ENCODE measurements at regions not wholly inside any gene's neighbourhood (a gene's known extent, or its start where the extent isn't known, plus 50 kb on each side); places are given as distances from the start of the nearest gene placed in this dataset.

- Mint-ChIP-seq H3K27me3 (ENCODE audit: insufficient read depth) (no peaks in the 10 kb centered on the region), H3K4me3 (no peak overlapping the region), H3K36me3 (ENCODE audit: low read depth) (peaks cover 2% of the 10 kb centered on the region), H3K4me1 (peaks cover 3% of the 10 kb centered on the region), H3K27ac (no peak overlapping the region), H3K9me3 (peaks cover 64% of the 10 kb centered on the region)
- Histone ChIP-seq H3K9me3 (ENCODE audit: control insufficient read depth, low read length) (peaks cover 55% of the 10 kb centered on the region), H3K27me3 (ENCODE audit: control insufficient read depth, insufficient read depth, low read length, poor library complexity, severe bottlenecking) (no peaks in the 10 kb centered on the region), H3K9ac (ENCODE audit: extremely low read depth, low read length, poor library complexity, severe bottlenecking) (no peak overlapping the region), H3K4me1 (ENCODE audit: control insufficient read depth, insufficient read depth, low read length) (peaks cover 2% of the 10 kb centered on the region), H3K36me3 (ENCODE audit: control insufficient read depth, insufficient read depth, low read length) (no peaks in the 10 kb centered on the region), H3K4me3 (ENCODE audit: low read length) (no peak overlapping the region), H3K27ac (ENCODE audit: low read depth, low read length) (no peak overlapping the region)
- WGBS, 2 experiments (ENCODE audit: insufficient coverage in 1 of 2, insufficient read length in 1 of 2) = 80 to 96% methylated on average over 1 of the region's 1 CpG
- no peak for TF ChIP-seq CTCF (conservative IDR thresholded peaks at IDR 0.05)
- DNase-seq = no peak
Measured at GRCh38 chr14:37946819-37947218, 260.9 kb upstream of the SSTR1 start.

GRCh38 chr14:37948266-37948665 lies 259.4 kb upstream of the SSTR1 start:
- Histone ChIP-seq H3K36me3 (ENCODE audit: control insufficient read depth, insufficient read depth, low read length) (no peaks in the 10 kb centered on the region), H3K27me3 (ENCODE audit: control insufficient read depth, insufficient read depth, low read length, poor library complexity, severe bottlenecking) (no peaks in the 10 kb centered on the region), H3K9me3 (ENCODE audit: control insufficient read depth, low read length) (peaks cover 55% of the 10 kb centered on the region), H3K4me1 (ENCODE audit: control insufficient read depth, insufficient read depth, low read length) (no peaks in the 10 kb centered on the region), H3K4me3 (ENCODE audit: low read length) (peak overlapping the region; percentile 20), H3K27ac (ENCODE audit: low read depth, low read length) (no peak overlapping the region), H3K9ac (ENCODE audit: extremely low read depth, low read length, poor library complexity, severe bottlenecking) (no peak overlapping the region)
- H3K27ac Mint-ChIP-seq = no peak overlapping the region
- DNase-seq = no peak
- H3K4me3 Mint-ChIP-seq = no peak overlapping the region
- peaks cover 2% of the 10 kb centered on the region for H3K36me3 Mint-ChIP-seq (ENCODE audit: low read depth)
- H3K27me3 Mint-ChIP-seq (ENCODE audit: insufficient read depth) = no peaks in the 10 kb centered on the region
- no peaks in the 10 kb centered on the region for H3K4me1 Mint-ChIP-seq
- H3K9me3 Mint-ChIP-seq = peaks cover 68% of the 10 kb centered on the region
- TF ChIP-seq CTCF (conservative IDR thresholded peaks at IDR 0.05) = no peak
- WGBS, 2 experiments (ENCODE audit: insufficient coverage in 1 of 2, insufficient read length in 1 of 2) = 73 to 88% methylated on average over 1 to 4 of the region's 4 CpGs

GRCh38 chr14:37968664-37969240 lies 239.0 kb upstream of the SSTR1 start:
- no peaks in the 10 kb centered on the region for H3K36me3 ChIP-seq (ENCODE audit: control insufficient read depth, insufficient read depth, low read length)
- 90% methylated on average over 2 of the region's 3 CpGs; no CpG with 5 or more reads in 1 of the 2 experiments for WGBS, 2 experiments (ENCODE audit: insufficient coverage in 1 of 2, insufficient read length in 1 of 2)

More at GRCh38 chr14:37968664-37969240, 239.0 kb upstream of the SSTR1 start:
- H3K27me3 Mint-ChIP-seq (ENCODE audit: insufficient read depth) = no peaks in the 10 kb centered on the region
- no peak overlapping the region for H3K4me3 Mint-ChIP-seq
- Histone ChIP-seq H3K9ac (ENCODE audit: extremely low read depth, low read length, poor library complexity, severe bottlenecking) (no peak overlapping the region), H3K27me3 (ENCODE audit: control insufficient read depth, insufficient read depth, low read length, poor library complexity, severe bottlenecking) (no peaks in the 10 kb centered on the region), H3K27ac (ENCODE audit: low read depth, low read length) (no peak overlapping the region), H3K4me1 (ENCODE audit: control insufficient read depth, insufficient read depth, low read length) (no peaks in the 10 kb centered on the region), H3K9me3 (ENCODE audit: control insufficient read depth, low read length) (no peaks in the 10 kb centered on the region), H3K4me3 (ENCODE audit: low read length) (no peak overlapping the region)
- H3K27ac Mint-ChIP-seq = no peak overlapping the region
- DNase-seq = no peak
- H3K36me3 Mint-ChIP-seq (ENCODE audit: low read depth) = no peaks in the 10 kb centered on the region
- no peak for TF ChIP-seq CTCF (conservative IDR thresholded peaks at IDR 0.05)
- peaks cover 9% of the 10 kb centered on the region for H3K9me3 Mint-ChIP-seq
- peaks cover 11% of the 10 kb centered on the region for H3K4me1 Mint-ChIP-seq
